IMR-90 (cell line): ENCODE measurements at regions not wholly inside any gene's neighbourhood (a gene's known extent, or its start where the extent isn't known, plus 50 kb on each side); places are given as distances from the start of the nearest gene placed in this dataset.

Source experiments
- ATAC-seq: fragments of 200-7000 bp; cut with Tn5 transposase; 2 replicates; pipeline ENCODE4 v1.9.1; 2020; ENCODE audit warnings: low read depth, mild to moderate bottlenecking, moderate library complexity
- BruUV-seq: library from RNA; stranded (reverse); fragments of 400-500 nt; replicated peaks from 2 replicates; lab custom pipeline; 2021; lab: Mats Ljungman, UMichigan
- CTCF ChIA-PET: fragments of 300-600 bp; formaldehyde crosslinking; extraction: SDS; loops from one replicate; lab custom pipeline; 2021; ENCODE audit warnings: antibody characterized with exemption; lab: Yijun Ruan, JAX
- POLR2A ChIA-PET: fragments of 300-600 bp; sonication (Branson Sonifier 250); formaldehyde crosslinking; loops from one replicate; lab custom pipeline; 2022; ENCODE audit warnings: antibody characterized with exemption; ENCODE audit not compliant: unreplicated experiment; lab: Charles Lee
- DNase-seq: peaks from one replicate; pipeline ENCODE4 v3.0.0; 2013
- H2AFZ ChIP-seq: replicated peaks from 2 replicates; pipeline ENCODE3; 2013; ENCODE audit warnings: low read length, mild to moderate bottlenecking; ENCODE audit not compliant: poor library complexity
- H2AK5ac ChIP-seq: 2 replicates; pipeline ENCODE4 v1.6.1; 2013; ENCODE audit warnings: low read depth, low read length, inconsistent platforms
- H2AK9ac ChIP-seq: replicated peaks from 2 replicates; pipeline ENCODE3; 2013; ENCODE audit warnings: mild to moderate bottlenecking, low read depth, low read length, moderate library complexity; ENCODE audit not compliant: poor library complexity
- H2BK120ac ChIP-seq: 2 replicates; pipeline ENCODE4 v1.6.1; 2013; ENCODE audit warnings: low read depth, low read length, inconsistent platforms
- H2BK15ac ChIP-seq: 3 replicates; pipeline ENCODE4 v1.6.1; 2013; ENCODE audit warnings: low read depth, low read length, inconsistent platforms
- H2BK20ac ChIP-seq: 2 replicates; pipeline ENCODE4 v1.6.1; 2013; ENCODE audit warnings: low read depth, mild to moderate bottlenecking, inconsistent platforms, low read length, moderate library complexity
- H2BK5ac ChIP-seq: 2 replicates; pipeline ENCODE4 v1.6.1; 2013; ENCODE audit warnings: mild to moderate bottlenecking, low read depth, low read length, inconsistent platforms; ENCODE audit not compliant: poor library complexity, severe bottlenecking
- H3K14ac ChIP-seq: replicated peaks from 2 replicates; pipeline ENCODE4 v1.6.1; 2013; ENCODE audit warnings: low read depth, low read length, inconsistent platforms
- H3K18ac ChIP-seq: 2 replicates; pipeline ENCODE4 v1.6.1; 2013; ENCODE audit warnings: low read depth, low read length, control low read depth
- H3K23ac ChIP-seq: 2 replicates; pipeline ENCODE4 v1.6.1; 2013; ENCODE audit warnings: low read depth, low read length, inconsistent platforms
- H3K27ac ChIP-seq: 2 replicates; pipeline ENCODE4 v1.5.1; 2013; ENCODE audit warnings: mild to moderate bottlenecking, control low read depth, low read length; ENCODE audit not compliant: insufficient read depth
- H3K27me3 ChIP-seq: 2 replicates; pipeline ENCODE4 v1.6.1; 2013; ENCODE audit warnings: low read length; ENCODE audit not compliant: control insufficient read depth, insufficient read depth
- H3K36me3 ChIP-seq: 2 replicates; pipeline ENCODE4 v1.6.1; 2013; ENCODE audit warnings: low read length, mixed read lengths; ENCODE audit not compliant: control insufficient read depth, insufficient read depth
- H3K4ac ChIP-seq: 2 replicates; pipeline ENCODE4 v1.6.1; 2013; ENCODE audit warnings: low read depth, low read length, inconsistent platforms
- H3K4me1 ChIP-seq: 2 replicates; pipeline ENCODE4 v1.6.1; 2013; ENCODE audit warnings: low read length, mixed read lengths; ENCODE audit not compliant: control insufficient read depth, insufficient read depth
- H3K4me2 ChIP-seq: 2 replicates; pipeline ENCODE4 v1.6.1; 2013; ENCODE audit warnings: low read depth, mild to moderate bottlenecking, control low read depth, low read length, moderate library complexity
- H3K4me3 ChIP-seq: 2 replicates; pipeline ENCODE4 v1.5.1; 2013; ENCODE audit warnings: low read depth, mild to moderate bottlenecking, control low read depth, low read length, moderate library complexity; ENCODE audit not compliant: insufficient read depth
- H3K56ac ChIP-seq: 2 replicates; pipeline ENCODE4 v1.6.1; 2013; ENCODE audit warnings: low read length, inconsistent platforms; ENCODE audit not compliant: insufficient read depth; ENCODE audit errors: extremely low read depth
- H3K79me1 ChIP-seq, 2 experiments: 2 replicates each; pipeline ENCODE4 v1.6.1; 2013; ENCODE audit warnings: low read length in 2 of 2, inconsistent platforms in 1 of 2, low read depth in 1 of 2
- H3K9ac ChIP-seq: 2 replicates; pipeline ENCODE4 v1.6.1; 2013; ENCODE audit warnings: low read depth, low read length, control low read depth
- H3K9me1 ChIP-seq: 2 replicates; pipeline ENCODE4 v1.6.1; 2013; ENCODE audit warnings: low read length, inconsistent platforms; ENCODE audit not compliant: insufficient read depth
- H3K9me3 ChIP-seq: 2 replicates; pipeline ENCODE4 v1.6.1; 2013; ENCODE audit warnings: low read length; ENCODE audit not compliant: control insufficient read depth, insufficient read depth
- H4K20me1 ChIP-seq: 2 replicates; pipeline ENCODE4 v1.6.1; 2013; ENCODE audit warnings: low read length, inconsistent platforms; ENCODE audit not compliant: insufficient read depth
- H4K5ac ChIP-seq: 2 replicates; pipeline ENCODE4 v1.6.1; 2013; ENCODE audit warnings: mild to moderate bottlenecking, low read depth, low read length, control low read depth
- H4K8ac ChIP-seq, 2 experiments: 2 replicates each; pipeline ENCODE4 v1.6.1; 2013; ENCODE audit warnings: low read depth in 2 of 2, low read length in 2 of 2, control low read depth in 1 of 2, inconsistent platforms in 1 of 2
- H4K91ac ChIP-seq: 2 replicates; pipeline ENCODE4 v1.6.1; 2013; ENCODE audit warnings: low read depth, low read length, inconsistent platforms; ENCODE audit not compliant: insufficient read depth
- CHD1 ChIP-seq: IDR thresholded peaks from 2 replicates; pipeline ENCODE4 v1.6.1; 2012; ENCODE audit warnings: low read depth, low read length, improper control_type of control experiment
- MAFK ChIP-seq: IDR thresholded peaks from 2 replicates; pipeline ENCODE4 v1.6.1; 2012; ENCODE audit warnings: low read depth, low read length, improper control_type of control experiment
- SMC3 ChIP-seq: fragments of 150-350 bp; IDR thresholded peaks from 2 replicates; pipeline ENCODE4 v1.6.1; 2016; ENCODE audit warnings: low read depth, mild to moderate bottlenecking, antibody characterized with exemption, low read length, moderate library complexity
- WGBS, 2 experiments: methylation state at CpG; one replicate each; pipeline versions ENCODE4 v1.1.5 to v1.1.7; 2013; ENCODE audit warnings: missing lambda C conversion rate in 2 of 2; ENCODE audit not compliant: insufficient read length in 1 of 2; ENCODE audit errors: extremely low coverage in 2 of 2; 5-methylcytosine and 5-hydroxymethylcytosine counted together
- dilution Hi-C: fragments of 300-500 bp; cut with HindIII; formaldehyde crosslinking; loops from one replicate; pipeline ENCODE4 v1.14.3; 2018; ENCODE audit warnings: low sequenced_read_pairs; ENCODE audit not compliant: unreplicated experiment
- in situ Hi-C: fragments of 300-500 bp; cut with MboI; formaldehyde crosslinking; loops from 3 replicates; pipeline ENCODE4 v1.14.3; 2019; ENCODE audit warnings: low sequenced_read_pairs, inconsistent platforms, mixed read lengths
- intact Hi-C: fragments of 100-400 bp; cut with micrococcal nuclease; formaldehyde crosslinking; loops from 2 replicates; pipeline ENCODE4 v1.10.0; 2022
- TF ChIP-seq, protein P1 (sequence below): fragments of 150-350 bp; IDR thresholded peaks from 2 replicates; pipeline ENCODE4 v1.6.1; 2016; ENCODE audit warnings: low read depth, mild to moderate bottlenecking, low read length, moderate library complexity, borderline replicate concordance
- TF ChIP-seq, protein P2 (sequence below): fragments of 150-350 bp; IDR thresholded peaks from 2 replicates; pipeline ENCODE4 v1.6.1; 2017; ENCODE audit warnings: mild to moderate bottlenecking, antibody characterized with exemption, low read length, low read depth

DNA sequence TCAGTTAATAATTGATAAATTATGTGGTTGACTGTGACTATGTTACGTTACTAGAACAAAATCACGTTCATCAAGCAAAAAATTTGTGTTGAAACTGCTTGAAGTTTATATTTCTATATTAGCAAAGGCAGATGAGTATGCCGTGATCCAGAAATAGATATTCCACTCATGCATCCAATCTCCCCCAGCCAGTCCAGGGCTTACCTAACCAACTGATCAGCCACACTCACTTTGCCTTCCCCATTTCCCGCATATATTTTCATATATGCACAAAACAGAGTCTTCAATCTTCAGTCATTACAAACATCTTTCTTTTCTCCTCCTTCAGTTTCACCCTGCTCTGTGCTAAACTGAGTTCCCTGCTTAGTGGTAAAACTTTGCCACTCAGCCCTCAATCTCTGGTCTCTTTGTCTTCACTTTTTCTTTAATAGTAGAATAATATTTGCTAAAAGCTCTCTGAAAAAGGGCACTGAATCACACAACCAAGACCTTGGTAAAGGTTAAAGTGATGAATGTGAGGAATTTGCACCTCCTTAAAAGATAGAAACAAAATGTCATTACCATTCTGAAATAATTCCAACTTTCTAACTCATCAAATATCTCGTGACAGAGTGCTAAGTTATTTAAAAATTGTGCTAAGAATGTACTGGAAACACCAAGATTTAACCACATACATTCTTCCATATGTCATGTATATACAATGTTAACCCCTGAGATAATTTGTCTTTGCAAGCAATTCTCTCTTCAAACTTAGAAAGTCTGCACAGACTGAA is 893.2 kb upstream of the CRIM1 start:
- no peaks in the 10 kb centered on the region for H3K27me3 ChIP-seq
- H3K27ac ChIP-seq: no peak overlapping the region
- no peak overlapping the region for H3K56ac ChIP-seq
- no peaks in the 10 kb centered on the region for H3K9me3 ChIP-seq
- no peaks in the 10 kb centered on the region for H3K9me1 ChIP-seq
- H3K4me3 ChIP-seq: no peak overlapping the region
- no CpG with 5 or more reads among the region's 5 CpGs for WGBS, 2 experiments
- no peak overlapping the region for H2BK20ac ChIP-seq
- POLR2A ChIA-PET: no interaction called here
- in situ Hi-C loops (no loop called here), dilution Hi-C loops (no loop called here), intact Hi-C loops (no loop called here)
- no peak overlapping the region for H3K4ac ChIP-seq
- no peak overlapping the region for H4K91ac ChIP-seq
- no peak overlapping the region for H2BK5ac ChIP-seq
- no peak for ATAC-seq
- TF ChIP-seq, protein P1, sequence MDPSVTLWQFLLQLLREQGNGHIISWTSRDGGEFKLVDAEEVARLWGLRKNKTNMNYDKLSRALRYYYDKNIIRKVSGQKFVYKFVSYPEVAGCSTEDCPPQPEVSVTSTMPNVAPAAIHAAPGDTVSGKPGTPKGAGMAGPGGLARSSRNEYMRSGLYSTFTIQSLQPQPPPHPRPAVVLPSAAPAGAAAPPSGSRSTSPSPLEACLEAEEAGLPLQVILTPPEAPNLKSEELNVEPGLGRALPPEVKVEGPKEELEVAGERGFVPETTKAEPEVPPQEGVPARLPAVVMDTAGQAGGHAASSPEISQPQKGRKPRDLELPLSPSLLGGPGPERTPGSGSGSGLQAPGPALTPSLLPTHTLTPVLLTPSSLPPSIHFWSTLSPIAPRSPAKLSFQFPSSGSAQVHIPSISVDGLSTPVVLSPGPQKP: no peak
- TF ChIP-seq SMC3 (no peak), CHD1 (no peak), MAFK (no peak)
- TF ChIP-seq, protein P2, sequence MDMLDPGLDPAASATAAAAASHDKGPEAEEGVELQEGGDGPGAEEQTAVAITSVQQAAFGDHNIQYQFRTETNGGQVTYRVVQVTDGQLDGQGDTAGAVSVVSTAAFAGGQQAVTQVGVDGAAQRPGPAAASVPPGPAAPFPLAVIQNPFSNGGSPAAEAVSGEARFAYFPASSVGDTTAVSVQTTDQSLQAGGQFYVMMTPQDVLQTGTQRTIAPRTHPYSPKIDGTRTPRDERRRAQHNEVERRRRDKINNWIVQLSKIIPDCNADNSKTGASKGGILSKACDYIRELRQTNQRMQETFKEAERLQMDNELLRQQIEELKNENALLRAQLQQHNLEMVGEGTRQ: no peak
- no peak overlapping the region for H3K23ac ChIP-seq
- no peak overlapping the region for H3K18ac ChIP-seq
- no peak overlapping the region for H2BK120ac ChIP-seq
- H4K5ac ChIP-seq: no peak overlapping the region
- no peaks in the 10 kb centered on the region for H3K79me1 ChIP-seq
- H3K14ac ChIP-seq: no peak overlapping the region
- no peak overlapping the region for H3K9ac ChIP-seq
- no peak overlapping the region for H2AK9ac ChIP-seq
- H3K4me2 ChIP-seq: no peak overlapping the region
- no peaks in the 10 kb centered on the region for H3K4me1 ChIP-seq
- no TSS peak for BruUV-seq
- H2AK5ac ChIP-seq: no peak overlapping the region
- no peak for DNase-seq
- H4K8ac ChIP-seq: no peak overlapping the region
- H4K20me1 ChIP-seq: no peaks in the 10 kb centered on the region
- no peaks in the 10 kb centered on the region for H3K36me3 ChIP-seq
- H2AFZ ChIP-seq: no peak overlapping the region
- H2BK15ac ChIP-seq: no peak overlapping the region
- CTCF ChIA-PET: no interaction called here
